GM10266 (cell line): ENCODE measurements at regions not wholly inside any gene's neighbourhood (a gene's known extent, or its start where the extent isn't known, plus 50 kb on each side); places are given as distances from the start of the nearest gene placed in this dataset.

Source experiments
- DNase-seq: peaks from one replicate; pipeline ENCODE4 v3.0.0; 2012; ENCODE audit errors: extremely low spot score
- TF ChIP-seq, protein P1 (sequence below): IDR thresholded peaks from 2 replicates; pipeline ENCODE4 v1.5.1; 2012; ENCODE audit warnings: mild to moderate bottlenecking, low read depth; ENCODE audit not compliant: control insufficient read depth, insufficient read depth; ENCODE audit errors: missing control alignments

DNA sequence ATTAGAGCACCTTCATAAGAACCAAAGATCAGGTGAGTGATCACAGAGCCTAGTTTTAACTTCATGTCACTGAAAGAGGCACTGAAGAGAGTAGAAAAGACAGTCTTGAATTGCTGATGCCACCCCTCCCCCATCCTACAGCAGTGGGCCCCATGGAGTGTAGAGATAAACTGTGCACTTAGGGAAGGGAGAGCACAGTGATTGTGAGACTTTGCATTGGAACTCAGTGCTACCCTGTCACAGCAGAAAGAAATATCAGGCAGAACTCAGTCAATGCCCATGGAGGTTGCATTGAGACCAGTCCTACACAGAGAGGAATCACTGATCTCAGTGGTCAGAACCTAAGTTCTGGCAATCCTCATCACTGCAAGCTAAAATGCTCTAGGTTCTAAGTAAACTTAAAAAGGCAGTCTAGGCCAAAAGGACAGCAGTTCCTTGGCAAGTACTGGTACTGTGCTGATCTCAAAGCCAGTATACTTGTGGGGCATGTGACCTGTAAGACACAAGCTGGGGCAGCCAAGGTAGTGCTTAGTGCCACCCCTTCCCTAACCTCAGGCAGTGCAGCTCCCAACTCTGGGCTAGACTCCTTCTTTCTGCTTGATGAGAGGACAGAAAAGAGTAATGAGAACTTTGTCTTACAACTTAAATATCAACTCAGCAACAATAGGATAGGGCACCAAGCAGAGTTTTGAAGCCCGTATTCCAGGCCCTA lies 94.1 kb downstream of the FSCB start:
- TF ChIP-seq, protein P1, sequence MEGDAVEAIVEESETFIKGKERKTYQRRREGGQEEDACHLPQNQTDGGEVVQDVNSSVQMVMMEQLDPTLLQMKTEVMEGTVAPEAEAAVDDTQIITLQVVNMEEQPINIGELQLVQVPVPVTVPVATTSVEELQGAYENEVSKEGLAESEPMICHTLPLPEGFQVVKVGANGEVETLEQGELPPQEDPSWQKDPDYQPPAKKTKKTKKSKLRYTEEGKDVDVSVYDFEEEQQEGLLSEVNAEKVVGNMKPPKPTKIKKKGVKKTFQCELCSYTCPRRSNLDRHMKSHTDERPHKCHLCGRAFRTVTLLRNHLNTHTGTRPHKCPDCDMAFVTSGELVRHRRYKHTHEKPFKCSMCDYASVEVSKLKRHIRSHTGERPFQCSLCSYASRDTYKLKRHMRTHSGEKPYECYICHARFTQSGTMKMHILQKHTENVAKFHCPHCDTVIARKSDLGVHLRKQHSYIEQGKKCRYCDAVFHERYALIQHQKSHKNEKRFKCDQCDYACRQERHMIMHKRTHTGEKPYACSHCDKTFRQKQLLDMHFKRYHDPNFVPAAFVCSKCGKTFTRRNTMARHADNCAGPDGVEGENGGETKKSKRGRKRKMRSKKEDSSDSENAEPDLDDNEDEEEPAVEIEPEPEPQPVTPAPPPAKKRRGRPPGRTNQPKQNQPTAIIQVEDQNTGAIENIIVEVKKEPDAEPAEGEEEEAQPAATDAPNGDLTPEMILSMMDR: no peak
- DNase-seq: no peak

DNA sequence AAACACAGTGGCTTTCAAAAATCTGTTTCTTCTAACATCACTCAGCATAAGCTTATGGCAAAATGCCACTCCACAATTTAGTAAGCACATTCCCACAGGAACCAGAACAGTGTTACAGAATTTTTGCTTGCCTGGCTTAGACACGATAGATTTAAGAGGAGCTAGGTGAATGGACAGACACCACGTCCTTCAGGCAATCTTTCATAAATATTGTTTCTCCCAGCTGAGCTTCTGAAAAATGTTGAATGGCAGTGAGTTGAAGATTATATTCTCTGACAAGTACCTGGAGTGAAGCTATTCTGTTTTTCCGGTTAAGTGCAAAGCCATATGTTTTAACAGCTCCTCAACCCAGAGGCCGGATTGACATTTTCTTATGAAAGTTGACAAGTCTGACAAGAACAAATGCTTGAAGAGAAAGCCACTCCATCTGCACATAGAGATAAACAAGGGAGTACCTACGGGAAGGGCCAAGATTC lies 102.0 kb downstream of the FSCB start:
- TF ChIP-seq, protein P1: no peak
- DNase-seq: no peak

DNA sequence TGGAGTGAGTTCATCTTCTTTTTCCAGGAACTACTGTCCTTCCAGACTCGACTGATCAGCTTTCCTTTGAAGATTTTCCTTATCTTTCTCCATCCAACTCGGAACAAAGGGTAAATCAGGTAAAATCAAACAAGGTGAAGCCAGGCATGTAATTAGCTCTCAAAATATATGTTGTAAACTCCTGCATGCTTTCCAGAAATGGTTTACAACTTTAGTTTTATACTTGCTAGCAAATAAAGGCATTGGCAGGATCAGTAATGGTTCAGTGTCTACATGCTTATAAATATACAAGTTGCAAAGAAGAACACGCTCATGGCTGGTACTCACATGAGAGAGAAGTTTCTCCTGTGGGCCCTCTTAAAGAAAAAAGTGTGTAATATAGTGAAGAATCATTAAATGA lies 102.5 kb downstream of the FSCB start:
- DNase-seq: no peak
- TF ChIP-seq, protein P1: no peak

DNA sequence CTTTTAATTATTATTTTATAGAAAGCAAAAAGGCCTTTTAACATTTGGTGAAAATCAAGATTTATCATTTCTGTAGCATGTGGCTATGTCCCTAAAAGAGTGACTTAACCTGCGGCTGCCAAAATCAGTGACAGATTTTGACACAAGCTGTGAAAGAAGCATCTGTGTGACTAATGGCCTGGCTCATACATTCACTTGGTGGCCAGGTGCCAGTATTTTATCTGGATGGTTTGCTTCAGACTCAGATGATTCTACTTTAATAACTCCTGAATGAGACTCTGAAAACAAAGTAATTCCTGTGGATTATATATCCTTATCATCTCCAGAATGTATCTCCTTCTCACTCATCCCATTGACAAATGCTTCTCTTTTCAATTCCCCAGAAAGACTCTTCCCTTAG lies 103.0 kb downstream of the FSCB start:
- TF ChIP-seq, protein P1: no peak
- DNase-seq: no peak

DNA sequence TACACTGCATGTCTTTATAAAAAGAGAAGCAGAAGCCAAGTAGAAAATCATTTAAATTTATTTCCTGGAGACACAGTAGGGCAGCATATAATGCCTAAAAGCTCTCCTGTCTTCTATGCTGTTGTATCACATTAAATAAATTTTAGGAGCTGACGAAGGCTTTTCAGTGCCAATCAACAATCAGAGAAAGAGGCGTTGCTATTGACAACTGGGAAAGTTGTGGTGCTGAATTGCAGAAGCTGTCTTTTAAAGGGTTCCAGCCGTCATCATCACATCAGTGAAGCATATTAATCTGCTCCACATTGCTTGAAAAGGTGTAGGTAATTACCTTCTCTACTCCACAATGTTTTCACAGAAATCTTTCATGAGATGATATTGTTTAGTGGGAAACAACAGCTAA lies 103.9 kb downstream of the FSCB start:
- TF ChIP-seq, protein P1: no peak
- no peak for DNase-seq

DNA sequence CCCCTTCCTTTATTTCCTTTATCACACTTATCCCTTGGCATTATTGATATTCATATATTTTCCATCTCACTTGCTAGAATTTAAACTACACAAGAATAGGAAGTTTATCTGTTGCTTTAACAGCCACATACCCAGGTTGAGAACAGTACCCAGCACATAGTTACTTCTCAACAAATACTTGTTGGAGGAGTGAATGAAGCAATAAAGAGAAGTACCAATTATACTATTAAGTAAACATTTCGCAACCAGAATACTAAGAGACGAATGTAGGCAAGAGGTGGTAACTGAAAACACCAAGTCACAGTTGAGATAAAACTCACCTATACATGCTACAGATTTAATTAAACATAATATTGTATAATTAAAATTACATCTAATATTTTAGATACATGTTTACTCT lies 110.9 kb downstream of the FSCB start:
- TF ChIP-seq, protein P1: no peak
- no peak for DNase-seq

DNA sequence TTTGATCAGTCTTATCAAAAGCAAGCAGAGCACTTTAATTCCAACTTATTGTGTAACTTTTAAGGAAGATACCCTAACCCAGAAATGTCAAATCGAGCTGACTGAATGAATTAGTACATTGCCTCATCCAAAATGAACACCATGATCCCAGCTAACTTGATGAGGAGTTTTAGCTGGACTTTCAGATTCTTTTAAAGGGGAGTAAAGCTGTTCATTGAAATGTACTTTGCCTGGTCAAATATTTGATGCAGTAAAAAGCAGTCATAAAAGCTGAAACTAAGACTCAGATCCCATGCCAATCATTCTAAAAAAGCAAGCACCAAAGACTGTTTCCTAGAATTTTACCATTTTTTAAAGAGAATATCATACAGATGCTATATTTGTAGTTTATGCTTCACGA lies 114.1 kb downstream of the FSCB start:
- TF ChIP-seq, protein P1: no peak
- no peak for DNase-seq
